H1 (cell line): ENCODE measurements at regions not wholly inside any gene's neighbourhood (a gene's known extent, or its start where the extent isn't known, plus 50 kb on each side); places are given as distances from the start of the nearest gene placed in this dataset.

Experiments
- CTCF ChIA-PET: fragments of 300-600 bp; sonication (Branson Sonifier 250); formaldehyde crosslinking; loops from one replicate; lab custom pipeline; 2021; ENCODE audit not compliant: partially characterized antibody; lab: Charles Lee
- POLR2A ChIA-PET: fragments of 300-600 bp; sonication (Branson Sonifier 250); formaldehyde crosslinking; loops from one replicate; lab custom pipeline; 2021; ENCODE audit warnings: inconsistent platforms; ENCODE audit not compliant: partially characterized antibody; lab: Charles Lee
- DNase-seq, 2 experiments: peaks; one replicate each; pipeline versions ENCODE4 v3.0.0 to v3.0.0-alpha.2; 2010 to 2022; ENCODE audit warnings: low spot score in 2 of 2, low read depth in 1 of 2, mixed read lengths in 1 of 2
- FAIRE-seq: peaks from 2 replicates; lab custom pipeline; 2011; peaks lifted over from hg19 to GRCh38; lab: Jason Lieb, UNC
- H2AFZ ChIP-seq: 2 replicates; pipeline ENCODE4 v1.8.1; 2012; ENCODE audit warnings: low read length, inconsistent platforms
- H2AK5ac ChIP-seq: 2 replicates; pipeline ENCODE4 v1.6.1; 2013; ENCODE audit warnings: low read depth, low read length
- H2BK120ac ChIP-seq: replicated peaks from 2 replicates; pipeline ENCODE3; 2013; ENCODE audit warnings: low read depth, low read length, inconsistent platforms
- H2BK12ac ChIP-seq: 2 replicates; pipeline ENCODE4 v1.6.1; 2013; ENCODE audit warnings: low read depth, low read length
- H2BK15ac ChIP-seq: 2 replicates; pipeline ENCODE4 v1.6.1; 2013; ENCODE audit warnings: low read length
- H2BK20ac ChIP-seq: 2 replicates; pipeline ENCODE4 v1.6.1; 2013; ENCODE audit warnings: low read length
- H2BK5ac ChIP-seq: 2 replicates; pipeline ENCODE4 v1.6.1; 2013; ENCODE audit warnings: low read depth, low read length
- H3K14ac ChIP-seq: 2 replicates; pipeline ENCODE4 v1.6.1; 2013; ENCODE audit warnings: inconsistent platforms; ENCODE audit not compliant: insufficient read length
- H3K18ac ChIP-seq: 2 replicates; pipeline ENCODE4 v1.6.1; 2013; ENCODE audit warnings: low read length; ENCODE audit errors: extremely low read depth
- H3K23ac ChIP-seq: 2 replicates; pipeline ENCODE4 v1.6.1; 2013; ENCODE audit warnings: inconsistent platforms; ENCODE audit not compliant: insufficient read length
- H3K23me2 ChIP-seq: 2 replicates; pipeline ENCODE4 v1.6.1; 2013; ENCODE audit warnings: low read depth, low read length
- H3K27ac ChIP-seq: 2 replicates; pipeline ENCODE4 v1.6.1; 2011; ENCODE audit warnings: low read depth, low read length, inconsistent platforms
- H3K27me3 ChIP-seq, 4 experiments: replicated peaks in 1 of 4; 1 replicate in 1 of 4; 2 replicates in 3 of 4; pipeline versions ENCODE4 v1.6.1 to v1.8.1; 2011 to 2013; ENCODE audit warnings: low read length in 3 of 4, mild to moderate bottlenecking in 3 of 4, inconsistent platforms in 2 of 4, mixed read lengths in 2 of 4, moderate library complexity in 1 of 4; ENCODE audit not compliant: control insufficient read depth in 3 of 4, insufficient read depth in 3 of 4; ENCODE audit errors: extremely low read depth in 1 of 4
- H3K36me3 ChIP-seq, 4 experiments: 2 replicates each; pipeline versions ENCODE4 v1.6.1 to v1.8.1; 2011 to 2013; ENCODE audit warnings: mild to moderate bottlenecking in 4 of 4, low read length in 3 of 4, moderate library complexity in 2 of 4, control low read depth in 1 of 4, inconsistent platforms in 1 of 4; ENCODE audit not compliant: insufficient read depth in 4 of 4, control insufficient read depth in 2 of 4
- H3K4ac ChIP-seq: replicated peaks from 2 replicates; pipeline ENCODE3; 2013; ENCODE audit warnings: low read length, low read depth, mixed read lengths, inconsistent platforms; ENCODE audit not compliant: insufficient read length
- H3K4me1 ChIP-seq, 4 experiments: replicated peaks in 1 of 4; 1 replicate in 1 of 4; 2 replicates in 3 of 4; pipeline versions ENCODE4 v1.6.1 to v1.8.1; 2011 to 2013; ENCODE audit warnings: low read length in 3 of 4, inconsistent platforms in 2 of 4, mixed read lengths in 1 of 4; ENCODE audit not compliant: insufficient read depth in 4 of 4, control insufficient read depth in 3 of 4
- H3K4me2 ChIP-seq, 2 experiments: 2 replicates each; pipeline versions ENCODE4 v1.6.1 to v1.8.1; 2011 to 2013; ENCODE audit warnings: low read depth in 2 of 2, low read length in 2 of 2, control low read depth in 1 of 2, inconsistent platforms in 1 of 2, mild to moderate bottlenecking in 1 of 2; ENCODE audit not compliant: insufficient read depth in 1 of 2
- H3K4me3 ChIP-seq, 4 experiments: fragments of 200-600, 300-600 bp in 1 of 4; sonication (generic), shearing (Covaris generic), sonication (Bioruptor Twin) in 1 of 4; 2 replicates each; pipeline versions ENCODE4 v1.5.1 to v1.8.1; 2011 to 2016; ENCODE audit warnings: low read length in 4 of 4, low read depth in 3 of 4, control low read depth in 2 of 4, inconsistent platforms in 2 of 4, mild to moderate bottlenecking in 2 of 4, mixed read lengths in 1 of 4, moderate library complexity in 1 of 4; ENCODE audit not compliant: insufficient read depth in 2 of 4; ENCODE audit errors: extremely low read depth in 1 of 4
- H3K56ac ChIP-seq: replicated peaks from 2 replicates; pipeline ENCODE3; 2013; ENCODE audit warnings: low read depth, mild to moderate bottlenecking, mixed read lengths, low read length, inconsistent platforms; ENCODE audit not compliant: insufficient read length
- H3K79me1 ChIP-seq: 2 replicates; pipeline ENCODE4 v1.6.1; 2013; ENCODE audit warnings: low read depth, low read length, control low read depth
- H3K79me2 ChIP-seq, 2 experiments: 2 replicates each; pipeline versions ENCODE4 v1.6.1 to v1.8.1; 2012 to 2013; ENCODE audit warnings: low read length in 2 of 2, mild to moderate bottlenecking in 2 of 2, inconsistent platforms in 1 of 2; ENCODE audit not compliant: insufficient read depth in 2 of 2, control insufficient read depth in 1 of 2
- H3K9ac ChIP-seq, 4 experiments: replicated peaks in 1 of 4; 1 replicate in 1 of 4; 2 replicates in 3 of 4; pipeline versions ENCODE4 v1.6.1 to v1.8.1; 2011 to 2013; ENCODE audit warnings: low read depth in 3 of 4, low read length in 3 of 4, control low read depth in 2 of 4, mild to moderate bottlenecking in 2 of 4, moderate library complexity in 2 of 4, inconsistent platforms in 1 of 4; ENCODE audit errors: extremely low read depth in 1 of 4
- H3K9me3 ChIP-seq, 2 experiments: 2 replicates each; pipeline versions ENCODE4 v1.6.1 to v1.8.1; 2012 to 2013; ENCODE audit warnings: mild to moderate bottlenecking in 2 of 2, moderate library complexity in 2 of 2, control low read depth in 1 of 2, inconsistent platforms in 1 of 2, low read depth in 1 of 2, low read length in 1 of 2, mixed read lengths in 1 of 2; ENCODE audit not compliant: insufficient read depth in 2 of 2
- H4K20me1 ChIP-seq, 2 experiments: replicated peaks in 1 of 2; 2 replicates each; pipeline versions ENCODE3 to v1.8.1; 2011 to 2013; ENCODE audit warnings: inconsistent platforms in 2 of 2, low read length in 2 of 2, mild to moderate bottlenecking in 1 of 2; ENCODE audit not compliant: insufficient read depth in 2 of 2, control insufficient read depth in 1 of 2
- H4K5ac ChIP-seq: 2 replicates; pipeline ENCODE4 v1.6.1; 2013; ENCODE audit warnings: low read length, low read depth, mixed read lengths, inconsistent platforms; ENCODE audit not compliant: insufficient read length
- H4K8ac ChIP-seq: 2 replicates; pipeline ENCODE4 v1.8.0; 2013; ENCODE audit warnings: mild to moderate bottlenecking, moderate library complexity, low read length, inconsistent platforms; ENCODE audit not compliant: insufficient read depth; ENCODE audit errors: extremely low read depth
- H4K91ac ChIP-seq: replicated peaks from 2 replicates; pipeline ENCODE3; 2013; ENCODE audit warnings: low read length, mixed read lengths, inconsistent platforms; ENCODE audit not compliant: insufficient read length
- E2F6 ChIP-seq: IDR thresholded peaks from 2 replicates; pipeline ENCODE4 v1.6.1; 2012; ENCODE audit warnings: inconsistent platforms
- GABPA ChIP-seq: IDR thresholded peaks from 2 replicates; pipeline ENCODE4 v1.6.1; 2011; ENCODE audit warnings: mild to moderate bottlenecking, low read length, moderate library complexity, borderline replicate concordance; ENCODE audit not compliant: insufficient read depth
- MAFK ChIP-seq: IDR thresholded peaks from 2 replicates; pipeline ENCODE4 v1.6.1; 2012; ENCODE audit warnings: low read depth, mild to moderate bottlenecking, improper control_type of control experiment, low read length
- PHF8 ChIP-seq: fragments of 200-600 bp; sonication (generic); conservative IDR thresholded peaks from 2 replicates; pipeline ENCODE4 v1.7.1; 2012; ENCODE audit warnings: low read depth, mild to moderate bottlenecking, inconsistent platforms, low read length, moderate library complexity
- SAP30 ChIP-seq: fragments of 300-600 bp; sonication (generic); IDR thresholded peaks from 2 replicates; pipeline ENCODE4 v1.7.1; 2012; ENCODE audit warnings: low read length, moderate library complexity, mild to moderate bottlenecking, inconsistent platforms; ENCODE audit not compliant: insufficient read depth, insufficient replicate concordance
- TEAD4 ChIP-seq: IDR thresholded peaks from 2 replicates; pipeline ENCODE4 v1.6.1; 2012; ENCODE audit warnings: low read depth, low read length, inconsistent platforms, mixed read lengths
- ZNF274 ChIP-seq: IDR thresholded peaks from 2 replicates; pipeline ENCODE4 v1.7.0; 2012; ENCODE audit warnings: low read length, borderline replicate concordance; ENCODE audit errors: extremely low read depth
- WGBS, 2 experiments: shearing (Covaris generic) in 1 of 2; methylation state at CpG; one replicate each; pipeline versions ENCODE4 v1.1.6 to v1.1.7; 2013 to 2015; ENCODE audit warnings: low lambda C conversion rate in 2 of 2, mixed read lengths in 2 of 2, inconsistent platforms in 1 of 2, low coverage in 1 of 2, missing lambda C conversion rate in 1 of 2; ENCODE audit not compliant: insufficient replicate concordance in 2 of 2, insufficient coverage in 1 of 2, insufficient read length in 1 of 2; ENCODE audit errors: extremely low coverage in 1 of 2, missing lambda C conversion rate in 1 of 2; 5-methylcytosine and 5-hydroxymethylcytosine counted together

GRCh38 chr1:30471307-30471706 is 252.1 kb downstream of the MATN1 start:
- no peak overlapping the region for H3K14ac ChIP-seq
- no peak overlapping the region for H4K5ac ChIP-seq
- H3K79me1 ChIP-seq: no peaks in the 10 kb centered on the region
- DNase-seq: no peak
- H3K18ac ChIP-seq: no peak overlapping the region
- no peak overlapping the region for H2BK120ac ChIP-seq
- no peak overlapping the region for H3K4me3 ChIP-seq
- H4K91ac ChIP-seq: no peak overlapping the region
- H3K56ac ChIP-seq: no peak overlapping the region
- no peak overlapping the region for H2BK15ac ChIP-seq
- H3K27ac ChIP-seq: no peak overlapping the region
- H3K9ac ChIP-seq: no peak overlapping the region
- WGBS, 2 experiments: 91% methylated on average over 2 of the region's 2 CpGs; no CpG with 5 or more reads in 1 of the 2 experiments
- no peaks in the 10 kb centered on the region for H3K23me2 ChIP-seq
- H2BK20ac ChIP-seq: no peak overlapping the region
- H3K36me3 ChIP-seq: no peaks in the 10 kb centered on the region
- no peak overlapping the region for H3K4ac ChIP-seq
- H2AFZ ChIP-seq: no peak overlapping the region
- ChIA-PET POLR2A (no interaction called here), CTCF (no interaction called here)
- no peaks in the 10 kb centered on the region for H3K79me2 ChIP-seq
- H4K20me1 ChIP-seq: no peaks in the 10 kb centered on the region
- H2AK5ac ChIP-seq: no peak overlapping the region
- H3K4me1 ChIP-seq: no peaks in the 10 kb centered on the region
- H3K27me3 ChIP-seq: no peaks in the 10 kb centered on the region
- no peak overlapping the region for H4K8ac ChIP-seq
- no peak overlapping the region for H3K4me2 ChIP-seq
- FAIRE-seq: no peak
- no peaks in the 10 kb centered on the region for H3K9me3 ChIP-seq
- H3K23ac ChIP-seq: no peak overlapping the region
- H2BK5ac ChIP-seq: no peak overlapping the region
- H2BK12ac ChIP-seq: no peak overlapping the region
- TF ChIP-seq SAP30 (no peak), E2F6 (no peak), GABPA (no peak), PHF8 (no peak), TEAD4 (no peak), ZNF274 (no peak), MAFK (no peak)
